B cell (primary cell): ENCODE measurements at regions not wholly inside any gene's neighbourhood (a gene's known extent, or its start where the extent isn't known, plus 50 kb on each side); places are given as distances from the start of the nearest gene placed in this dataset.
"Not testable (repeated sequence)": the region's sequence is repeated elsewhere in the genome, so short reads cannot be mapped to it uniquely, and the experiment has no call there.

Experiments used
- ATAC-seq: fragments of 200-7000 bp; cut with Tn5 transposase; one replicate; pipeline ENCODE4 v1.10.0; 2021; ENCODE audit warnings: low read depth, mild to moderate bottlenecking, moderate number of reproducible peaks, moderate library complexity
- CTCF ChIA-PET: fragments of 350-600 bp; sonication (Branson Sonifier 250); formaldehyde crosslinking; loops from one replicate; lab custom pipeline; 2021; ENCODE audit warnings: antibody characterized with exemption, inconsistent platforms; lab: Charles Lee
- POLR2A ChIA-PET: fragments of 350-600 bp; sonication (Branson Sonifier 250); formaldehyde crosslinking; loops from one replicate; lab custom pipeline; 2021; ENCODE audit warnings: antibody characterized with exemption; lab: Charles Lee
- DNase-seq: peaks from one replicate; pipeline ENCODE4 v3.0.0; 2013
- H2AFZ ChIP-seq: 2 replicates; pipeline ENCODE4 v1.6.1; 2012; ENCODE audit warnings: mild to moderate bottlenecking, low read depth, low read length; ENCODE audit not compliant: insufficient read depth, poor library complexity, severe bottlenecking
- H3K27ac ChIP-seq, 2 donors: 1 replicate in 1 of 2; 2 replicates in 1 of 2; pipeline ENCODE4 v1.5.1; 2012 to 2013; ENCODE audit warnings: low read length in 2 of 2, mild to moderate bottlenecking in 2 of 2, moderate library complexity in 1 of 2
- H3K27me3 ChIP-seq, 4 experiments: fragments of 200-600 bp in 1 of 4; sonication (generic) in 1 of 4; replicated peaks in 1 of 4; 1 replicate in 2 of 4; 2 replicates in 2 of 4; pipeline versions ENCODE4 v1.6.1 to v1.7.0; 2013 to 2016; ENCODE audit warnings: low read length in 3 of 4, mild to moderate bottlenecking in 2 of 4, mixed read lengths in 1 of 4, moderate library complexity in 1 of 4; ENCODE audit not compliant: insufficient read depth in 4 of 4, control insufficient read depth in 3 of 4; ENCODE audit errors: control extremely low read depth in 1 of 4
- H3K36me3 ChIP-seq, 2 experiments: replicated peaks in 1 of 2; 1 replicate in 1 of 2; 2 replicates in 1 of 2; pipeline versions ENCODE4 v1.6.1 to v1.7.1; 2013; ENCODE audit warnings: low read length in 1 of 2; ENCODE audit not compliant: insufficient read depth in 2 of 2, control insufficient read depth in 1 of 2; ENCODE audit errors: control extremely low read depth in 1 of 2, extremely low read depth in 1 of 2
- H3K4me1 ChIP-seq, 2 donors: fragments of 200-600 bp in 1 of 2; sonication (generic) in 1 of 2; 1 replicate in 1 of 2; 2 replicates in 1 of 2; pipeline versions ENCODE4 v1.5.1 to v1.6.1; 2013 to 2017; ENCODE audit warnings: low read length in 2 of 2; ENCODE audit not compliant: control insufficient read depth in 2 of 2, insufficient read depth in 2 of 2
- H3K4me2 ChIP-seq: replicated peaks from 2 replicates; pipeline ENCODE3; 2012; ENCODE audit warnings: mild to moderate bottlenecking, low read depth, low read length; ENCODE audit not compliant: poor library complexity, severe bottlenecking
- H3K4me3 ChIP-seq, 5 experiments: fragments of 200-600 bp in 1 of 5; sonication (generic) in 1 of 5; 1 replicate in 3 of 5; 2 replicates in 2 of 5; pipeline versions ENCODE4 v1.5.1 to v1.7.0; 2011 to 2016; ENCODE audit warnings: low read length in 4 of 5, mild to moderate bottlenecking in 4 of 5, low read depth in 2 of 5, control low read depth in 1 of 5, moderate library complexity in 1 of 5; ENCODE audit not compliant: insufficient read depth in 1 of 5; ENCODE audit errors: control extremely low read depth in 1 of 5, extremely low read depth in 1 of 5
- H3K79me2 ChIP-seq: fragments of 200-600 bp; sonication (generic); one replicate; pipeline ENCODE4 v1.6.0; 2016; ENCODE audit warnings: low read length; ENCODE audit not compliant: control insufficient read depth, insufficient read depth
- H3K9ac ChIP-seq: fragments of 200-600 bp; sonication (generic); 2 replicates; pipeline ENCODE4 v1.6.1; 2017; ENCODE audit warnings: mild to moderate bottlenecking, low read length, moderate library complexity
- H3K9me3 ChIP-seq, 3 donors: one replicate each; pipeline versions ENCODE4 v1.6.1 to v1.7.1; 2013; ENCODE audit warnings: low read length in 2 of 3; ENCODE audit not compliant: control insufficient read depth in 2 of 3, insufficient read depth in 1 of 3; ENCODE audit errors: control extremely low read depth in 1 of 3
- H4K20me1 ChIP-seq: 2 replicates; pipeline ENCODE4 v1.6.0; 2012; ENCODE audit warnings: mild to moderate bottlenecking, low read length; ENCODE audit not compliant: insufficient read depth, control insufficient read depth, poor library complexity, severe bottlenecking
- H3K27ac Mint-ChIP-seq: one replicate; pipeline ENCODE4 v1.8.0; 2021; ENCODE audit warnings: mixed read lengths
- H3K27me3 Mint-ChIP-seq: one replicate; pipeline ENCODE4 v1.8.0; 2021; ENCODE audit warnings: mixed read lengths
- H3K4me1 Mint-ChIP-seq: one replicate; pipeline ENCODE4 v1.8.0; 2021; ENCODE audit warnings: mixed read lengths
- H3K4me3 Mint-ChIP-seq: one replicate; pipeline ENCODE4 v1.8.0; 2021; ENCODE audit warnings: mixed read lengths
- H3K9me3 Mint-ChIP-seq: one replicate; pipeline ENCODE4 v1.8.0; 2022; ENCODE audit warnings: mixed read lengths; ENCODE audit not compliant: insufficient read depth
- CTCF ChIP-seq: fragments of 200-600 bp; IDR thresholded peaks from one replicate; pipeline ENCODE4 v1.8.0; 2022; ENCODE audit warnings: antibody characterized with exemption, mild to moderate bottlenecking
- WGBS: methylation state at CpG from one replicate; pipeline ENCODE4 v1.1.5; 2013; ENCODE audit warnings: missing lambda C conversion rate; ENCODE audit not compliant: insufficient coverage; 5-methylcytosine and 5-hydroxymethylcytosine counted together
- intact Hi-C: fragments of 100-400 bp; cut with micrococcal nuclease; formaldehyde crosslinking; loops from one replicate; pipeline ENCODE4 v1.10.0; 2022

GRCh38 chr1:223907943-223908587 lies 62.3 kb upstream of the TP53BP2 start:
- H3K4me3 Mint-ChIP-seq, H3K27me3 ChIP-seq, ATAC-seq, H4K20me1 ChIP-seq, H3K9me3 Mint-ChIP-seq, H3K4me3 ChIP-seq, intact Hi-C loops, H3K9me3 ChIP-seq, POLR2A ChIA-PET, H3K27ac Mint-ChIP-seq, H3K4me1 ChIP-seq, H3K4me1 Mint-ChIP-seq, H3K36me3 ChIP-seq, DNase-seq, H3K9ac ChIP-seq, H3K4me2 ChIP-seq, H2AFZ ChIP-seq, H3K27me3 Mint-ChIP-seq, H3K27ac ChIP-seq, H3K79me2 ChIP-seq: not testable (repeated sequence)
- TF ChIP-seq CTCF = peak; percentile 45
- CTCF ChIA-PET = interaction anchor here (3.4 kb wide), 1 partner anchor 96 kb away, joined by 12 read pairs; no protein-coding TSS in a partner anchor
- WGBS = no CpG with 5 or more reads among the region's 4 CpGs

DNA sequence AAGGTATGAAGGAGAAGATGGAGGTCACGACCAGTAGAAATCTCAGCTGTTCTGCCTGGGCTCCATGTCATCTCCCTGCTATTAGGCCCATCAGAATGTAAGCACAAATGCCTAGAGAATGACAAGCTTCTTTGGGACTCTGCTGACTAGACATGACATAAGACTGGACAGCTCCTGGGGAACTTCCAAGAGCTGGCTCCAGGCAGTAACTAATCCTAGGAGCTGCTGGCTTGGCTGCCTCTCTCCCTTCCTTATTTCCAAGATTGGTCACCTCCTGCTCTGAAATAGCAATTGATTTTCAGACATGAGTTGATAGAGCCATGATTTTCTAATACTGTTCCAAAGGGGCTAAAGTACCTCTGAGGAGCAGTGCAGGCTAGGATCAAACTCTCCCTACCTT lies 57.5 kb upstream of the TP53BP2 start:
- H3K36me3 ChIP-seq, DNase-seq, H3K27me3 Mint-ChIP-seq, H4K20me1 ChIP-seq, H3K9me3 Mint-ChIP-seq, H3K9ac ChIP-seq, H3K4me3 Mint-ChIP-seq, POLR2A ChIA-PET, H3K27ac Mint-ChIP-seq, H3K9me3 ChIP-seq, H3K4me1 Mint-ChIP-seq, H3K27me3 ChIP-seq, H3K4me3 ChIP-seq, H3K4me1 ChIP-seq, H3K79me2 ChIP-seq, H3K27ac ChIP-seq, H3K4me2 ChIP-seq, intact Hi-C loops, H2AFZ ChIP-seq, ATAC-seq, CTCF ChIA-PET: not testable (repeated sequence)
- no CpG with 5 or more reads among the region's 1 CpG for WGBS

- H3K4me2 ChIP-seq, POLR2A ChIA-PET, H3K27me3 ChIP-seq, ATAC-seq, H3K9ac ChIP-seq, H3K9me3 Mint-ChIP-seq, H3K4me3 Mint-ChIP-seq, H3K27me3 Mint-ChIP-seq, H2AFZ ChIP-seq, H3K36me3 ChIP-seq, DNase-seq, CTCF ChIA-PET, H3K4me1 ChIP-seq, intact Hi-C loops, H3K27ac Mint-ChIP-seq, H3K79me2 ChIP-seq, H3K4me1 Mint-ChIP-seq, H3K9me3 ChIP-seq, H4K20me1 ChIP-seq, H3K4me3 ChIP-seq, H3K27ac ChIP-seq: not testable (repeated sequence)
- WGBS = 72% methylated on average over 2 of the region's 6 CpGs
Measured at GRCh38 chr1:223899775-223900174, 54.0 kb upstream of the TP53BP2 start.
